ENCODE measurements at regions not wholly inside any gene's neighbourhood (a gene's known extent, or its start where the extent isn't known, plus 50 kb on each side); places are given as distances from the start of the nearest gene placed in this dataset.
A peak's percentile ranks its signal among the peaks of the same experiment; 100 is the strongest.

- TF ChIP-seq RBFOX2 (IDR thresholded peaks at IDR 0.05; ENCODE audit: low read depth, low read length) (peak; percentile 45; the same call in 1 of the 2 replicates), SIX1 (CRISPR knock-in tag; IDR thresholded peaks at IDR 0.05; ENCODE audit: borderline replicate concordance) (no peak; the same call in 1 of the 2 replicates), GPBP1L1 (CRISPR knock-in tag; IDR thresholded peaks at IDR 0.05) (no peak), EZH2 (conservative IDR thresholded peaks at IDR 0.05; ENCODE audit: low read depth, low read length) (no peak), MTF2 (CRISPR knock-in tag; IDR thresholded peaks at IDR 0.05; ENCODE audit: borderline replicate concordance) (no peak), ZBTB14 (CRISPR knock-in tag; IDR thresholded peaks at IDR 0.05) (no peak), ELK4 (CRISPR knock-in tag; IDR thresholded peaks at IDR 0.05; ENCODE audit: borderline replicate concordance) (no peak), ZNF784 (CRISPR knock-in tag; IDR thresholded peaks at IDR 0.05; ENCODE audit: borderline replicate concordance) (peak; percentile 54; the same call in 1 of the 2 replicates), ZNF83 (CRISPR knock-in tag; IDR thresholded peaks at IDR 0.05; ENCODE audit: borderline replicate concordance) (no peak), FOXO1 (CRISPR knock-in tag; IDR thresholded peaks at IDR 0.05) (peak; percentile 93), ZBTB49 (CRISPR knock-in tag; IDR thresholded peaks at IDR 0.05; ENCODE audit: borderline replicate concordance) (no peak), EP300 (IDR thresholded peaks at IDR 0.05; ENCODE audit: low read depth in 2 of 2, low read length in 2 of 2) (peak in 1 of 2 experiments; percentile 82; a peak in 3 of 4 replicates), EP300 (CRISPR knock-in tag; IDR thresholded peaks at IDR 0.05; ENCODE audit: borderline replicate concordance) (peak; percentile 66; the same call in 1 of the 2 replicates), BCL6 (CRISPR knock-in tag; IDR thresholded peaks at IDR 0.05) (peak; percentile 75), ZNF224 (CRISPR knock-in tag; IDR thresholded peaks at IDR 0.05) (no peak), ZNF558 (CRISPR knock-in tag; IDR thresholded peaks at IDR 0.05; ENCODE audit: borderline replicate concordance) (no peak), HMG20B (CRISPR knock-in tag; conservative IDR thresholded peaks at IDR 0.05) (peak; percentile 64; the same call in 1 of the 2 replicates), UBTF (CRISPR knock-in tag; IDR thresholded peaks at IDR 0.05) (peak; percentile 67)
Measured at GRCh38 chr1:31509124-31510072, 66.9 kb upstream of the TINAGL1 start (continued).

Measured in HepG2 (cell line).